Calu3 (cell line): ENCODE measurements at regions not wholly inside any gene's neighbourhood (a gene's known extent, or its start where the extent isn't known, plus 50 kb on each side); places are given as distances from the start of the nearest gene placed in this dataset.
"Not testable (repeated sequence)": the region's sequence is repeated elsewhere in the genome, so short reads cannot be mapped to it uniquely, and the experiment has no call there.

Source experiments
- BruUV-seq: library from RNA; stranded (reverse); fragments of 400-500 nt; replicated peaks from 2 replicates; lab custom pipeline; 2021; lab: Mats Ljungman, UMichigan
- CTCF ChIA-PET: fragments of 300-600 bp; sonication (Branson Sonifier 250); formaldehyde crosslinking; loops from one replicate; lab custom pipeline; 2022; ENCODE audit warnings: antibody characterized with exemption; lab: Charles Lee
- DNase-seq: peaks from one replicate; pipeline ENCODE4 v3.0.0; 2022
- H3K27ac Mint-ChIP-seq: one replicate; pipeline ENCODE4 v1.8.0; 2022; ENCODE audit warnings: mixed read lengths; ENCODE audit not compliant: unreplicated experiment
- H3K27me3 Mint-ChIP-seq: one replicate; pipeline ENCODE4 v1.8.0; 2022; ENCODE audit warnings: mixed read lengths; ENCODE audit not compliant: unreplicated experiment
- H3K36me3 Mint-ChIP-seq: one replicate; pipeline ENCODE4 v1.8.0; 2022; ENCODE audit warnings: mild to moderate bottlenecking, moderate library complexity, mixed read lengths; ENCODE audit not compliant: insufficient read depth, unreplicated experiment
- H3K4me1 Mint-ChIP-seq: one replicate; pipeline ENCODE4 v1.8.0; 2022; ENCODE audit warnings: mild to moderate bottlenecking, low read depth, mixed read lengths; ENCODE audit not compliant: unreplicated experiment
- H3K4me3 Mint-ChIP-seq: one replicate; pipeline ENCODE4 v1.8.0; 2022; ENCODE audit warnings: mild to moderate bottlenecking, low read depth, moderate library complexity, mixed read lengths; ENCODE audit not compliant: unreplicated experiment
- H3K9me3 Mint-ChIP-seq: one replicate; pipeline ENCODE4 v1.8.0; 2022; ENCODE audit warnings: low read depth, mixed read lengths; ENCODE audit not compliant: unreplicated experiment
- intact Hi-C: fragments of 100-400 bp; cut with micrococcal nuclease; formaldehyde crosslinking; loops from one replicate; pipeline ENCODE4 v1.10.0; 2022; ENCODE audit not compliant: unreplicated experiment

GRCh38 chr5:176048671-176049070 lies 80.6 kb upstream of the THOC3 start:
- H3K4me3 Mint-ChIP-seq, H3K4me1 Mint-ChIP-seq, H3K27ac Mint-ChIP-seq, H3K36me3 Mint-ChIP-seq, intact Hi-C loops, BruUV-seq, H3K9me3 Mint-ChIP-seq, H3K27me3 Mint-ChIP-seq, CTCF ChIA-PET, DNase-seq: not testable (repeated sequence)

- H3K36me3 Mint-ChIP-seq: not testable (repeated sequence)
Measured at GRCh38 chr5:176060472-176061268, 92.6 kb upstream of the THOC3 start.

GRCh38 chr5:176061269-176061622 lies 93.1 kb upstream of the THOC3 start:
- H3K4me1 Mint-ChIP-seq, CTCF ChIA-PET, H3K27me3 Mint-ChIP-seq, DNase-seq, H3K4me3 Mint-ChIP-seq, BruUV-seq, H3K27ac Mint-ChIP-seq, H3K36me3 Mint-ChIP-seq, intact Hi-C loops, H3K9me3 Mint-ChIP-seq: not testable (repeated sequence)

More at GRCh38 chr5:176060472-176061268, 92.6 kb upstream of the THOC3 start:
- BruUV-seq, intact Hi-C loops, DNase-seq, H3K27ac Mint-ChIP-seq, H3K4me1 Mint-ChIP-seq, CTCF ChIA-PET, H3K27me3 Mint-ChIP-seq, H3K9me3 Mint-ChIP-seq, H3K4me3 Mint-ChIP-seq: not testable (repeated sequence)

GRCh38 chr5:176061660-176062059 lies 93.5 kb upstream of the THOC3 start:
- CTCF ChIA-PET, H3K9me3 Mint-ChIP-seq, H3K4me1 Mint-ChIP-seq, H3K27ac Mint-ChIP-seq, H3K27me3 Mint-ChIP-seq, H3K4me3 Mint-ChIP-seq, BruUV-seq, DNase-seq, H3K36me3 Mint-ChIP-seq, intact Hi-C loops: not testable (repeated sequence)

GRCh38 chr5:176066262-176066945 lies 98.3 kb upstream of the THOC3 start:
- H3K27me3 Mint-ChIP-seq, H3K4me1 Mint-ChIP-seq, H3K9me3 Mint-ChIP-seq, CTCF ChIA-PET, DNase-seq, BruUV-seq, H3K36me3 Mint-ChIP-seq, intact Hi-C loops, H3K4me3 Mint-ChIP-seq, H3K27ac Mint-ChIP-seq: not testable (repeated sequence)

GRCh38 chr5:176067162-176067561 lies 99.0 kb upstream of the THOC3 start:
- H3K9me3 Mint-ChIP-seq: not testable (repeated sequence)

GRCh38 chr5:176067948-176068347 lies 99.8 kb upstream of the THOC3 start:
- intact Hi-C loops, H3K4me1 Mint-ChIP-seq: not testable (repeated sequence)

More at GRCh38 chr5:176067162-176067561, 99.0 kb upstream of the THOC3 start:
- H3K4me1 Mint-ChIP-seq, BruUV-seq, H3K4me3 Mint-ChIP-seq, H3K36me3 Mint-ChIP-seq, H3K27ac Mint-ChIP-seq, DNase-seq, intact Hi-C loops, H3K27me3 Mint-ChIP-seq, CTCF ChIA-PET: not testable (repeated sequence)

GRCh38 chr5:176073996-176074571 lies 106.0 kb upstream of the THOC3 start:
- H3K9me3 Mint-ChIP-seq, H3K4me1 Mint-ChIP-seq, H3K4me3 Mint-ChIP-seq, H3K27ac Mint-ChIP-seq, CTCF ChIA-PET, BruUV-seq, H3K36me3 Mint-ChIP-seq, intact Hi-C loops, DNase-seq, H3K27me3 Mint-ChIP-seq: not testable (repeated sequence)

More at GRCh38 chr5:176067948-176068347, 99.8 kb upstream of the THOC3 start:
- H3K36me3 Mint-ChIP-seq, H3K27ac Mint-ChIP-seq, H3K9me3 Mint-ChIP-seq, H3K27me3 Mint-ChIP-seq, H3K4me3 Mint-ChIP-seq, DNase-seq, BruUV-seq, CTCF ChIA-PET: not testable (repeated sequence)

- H3K27ac Mint-ChIP-seq, H3K9me3 Mint-ChIP-seq, BruUV-seq, CTCF ChIA-PET, H3K4me3 Mint-ChIP-seq, intact Hi-C loops, H3K27me3 Mint-ChIP-seq, DNase-seq, H3K4me1 Mint-ChIP-seq, H3K36me3 Mint-ChIP-seq: not testable (repeated sequence)
Measured at GRCh38 chr5:176083717-176084116, 115.6 kb upstream of the THOC3 start.
